Coronary artery (tissue), 2 donors: ENCODE measurements at regions not wholly inside any gene's neighbourhood (a gene's known extent, or its start where the extent isn't known, plus 50 kb on each side); places are given as distances from the start of the nearest gene placed in this dataset.
"Not testable (repeated sequence)": the region's sequence is repeated elsewhere in the genome, so short reads cannot be mapped to it uniquely, and the experiment has no call there.

Experiments used
- DNase-seq: peaks from one replicate; pipeline ENCODE4 v3.0.0-alpha.2; 2017; ENCODE audit warnings: low spot score
- H3K27ac ChIP-seq, 2 donors: fragments of 200-600 bp; sonication (generic); one replicate each; pipeline ENCODE4 v1.5.1; 2016 to 2019
- H3K4me3 ChIP-seq: fragments of 200-600 bp; sonication (generic); 2 replicates; pipeline ENCODE4 v1.5.1; 2016; ENCODE audit warnings: mild to moderate bottlenecking, moderate library complexity
- TF ChIP-seq, protein P1 (sequence below): fragments of 200-600 bp; sonication (generic); IDR thresholded peaks from one replicate; pipeline ENCODE4 v1.5.1; 2019; ENCODE audit warnings: antibody characterized with exemption

DNA sequence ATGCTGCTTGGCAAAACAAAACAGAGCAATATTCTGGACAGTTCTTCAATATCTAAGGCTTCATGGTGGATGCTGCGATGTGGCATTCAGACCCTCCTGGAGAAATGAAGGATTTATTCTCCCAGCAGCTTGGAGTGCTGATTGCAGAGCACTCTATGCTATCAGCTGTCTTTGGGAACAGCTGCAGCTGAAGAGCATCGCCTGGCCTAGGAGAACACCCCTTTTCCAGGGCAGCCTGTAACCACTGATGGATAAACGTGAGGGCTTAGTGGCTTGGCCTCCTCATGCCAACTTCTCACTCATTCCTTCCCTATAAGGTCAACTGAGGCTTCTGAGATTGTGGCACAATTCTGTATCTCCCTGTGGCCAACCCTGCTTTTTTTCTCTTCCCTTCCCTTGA is 638.1 kb upstream of the CNTNAP2 start:
- Histone ChIP-seq H3K4me3 (no peak overlapping the region), H3K27ac (no peak overlapping the region)
- TF ChIP-seq, protein P1, sequence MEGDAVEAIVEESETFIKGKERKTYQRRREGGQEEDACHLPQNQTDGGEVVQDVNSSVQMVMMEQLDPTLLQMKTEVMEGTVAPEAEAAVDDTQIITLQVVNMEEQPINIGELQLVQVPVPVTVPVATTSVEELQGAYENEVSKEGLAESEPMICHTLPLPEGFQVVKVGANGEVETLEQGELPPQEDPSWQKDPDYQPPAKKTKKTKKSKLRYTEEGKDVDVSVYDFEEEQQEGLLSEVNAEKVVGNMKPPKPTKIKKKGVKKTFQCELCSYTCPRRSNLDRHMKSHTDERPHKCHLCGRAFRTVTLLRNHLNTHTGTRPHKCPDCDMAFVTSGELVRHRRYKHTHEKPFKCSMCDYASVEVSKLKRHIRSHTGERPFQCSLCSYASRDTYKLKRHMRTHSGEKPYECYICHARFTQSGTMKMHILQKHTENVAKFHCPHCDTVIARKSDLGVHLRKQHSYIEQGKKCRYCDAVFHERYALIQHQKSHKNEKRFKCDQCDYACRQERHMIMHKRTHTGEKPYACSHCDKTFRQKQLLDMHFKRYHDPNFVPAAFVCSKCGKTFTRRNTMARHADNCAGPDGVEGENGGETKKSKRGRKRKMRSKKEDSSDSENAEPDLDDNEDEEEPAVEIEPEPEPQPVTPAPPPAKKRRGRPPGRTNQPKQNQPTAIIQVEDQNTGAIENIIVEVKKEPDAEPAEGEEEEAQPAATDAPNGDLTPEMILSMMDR, result no peak
- DNase-seq, result no peak

DNA sequence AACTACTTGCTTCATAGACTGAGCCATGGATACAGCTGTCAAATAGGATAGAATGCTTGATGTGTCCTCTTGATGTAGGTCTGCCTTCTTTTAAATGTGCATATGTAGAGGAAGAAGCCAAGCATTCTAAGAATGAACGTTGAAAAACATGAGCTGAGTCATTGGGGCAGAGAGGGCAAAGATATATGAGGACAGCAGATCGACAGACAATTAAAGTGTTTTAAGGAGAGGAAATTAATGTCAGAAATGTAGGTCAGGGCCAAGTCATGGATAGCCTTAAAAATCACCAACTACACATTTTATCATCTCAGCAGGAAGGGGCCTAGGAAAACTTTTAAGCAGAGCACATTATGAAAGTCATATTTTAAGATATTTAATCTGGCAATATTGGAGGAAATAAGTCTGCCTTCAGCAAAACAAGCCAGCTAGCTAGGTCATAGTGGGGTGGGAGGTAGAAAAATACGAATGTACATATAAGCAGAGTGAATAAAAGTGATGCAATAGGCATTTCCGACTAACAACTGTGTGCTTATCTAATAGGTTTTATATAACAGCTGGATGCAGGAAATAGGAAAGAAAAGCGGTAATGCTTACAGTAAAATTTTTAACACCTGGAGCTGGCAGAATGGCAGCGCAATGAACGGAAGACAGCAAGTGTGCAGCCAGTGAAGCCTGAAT is 638.3 kb upstream of the TPK1 start:
- TF ChIP-seq, protein P1, result no peak
- no peak for DNase-seq
- no peak overlapping the region for H3K4me3 ChIP-seq
- H3K27ac ChIP-seq, result no peak overlapping the region

DNA sequence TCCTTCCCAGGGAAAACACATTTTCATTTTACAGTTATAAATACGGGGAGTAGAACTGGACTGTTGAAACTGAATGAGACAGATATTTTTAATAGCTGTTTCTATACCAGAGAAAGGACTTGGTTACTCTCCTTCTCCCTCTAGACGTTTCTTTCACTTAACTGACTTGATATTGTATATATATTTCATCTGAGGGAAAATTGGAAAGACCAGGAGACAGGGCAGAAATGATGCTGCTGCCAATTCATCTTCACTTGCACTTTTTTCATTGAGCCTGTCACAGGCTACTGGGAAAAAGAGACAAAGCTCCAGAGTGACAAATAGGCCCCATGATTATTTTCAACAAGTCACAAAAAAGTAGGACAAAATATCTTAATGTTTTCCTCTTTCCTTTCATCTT is 636.0 kb upstream of the TPK1 start:
- Histone ChIP-seq H3K4me3 (no peak overlapping the region), H3K27ac (no peak overlapping the region)
- TF ChIP-seq, protein P1, result no peak
- no peak for DNase-seq

DNA sequence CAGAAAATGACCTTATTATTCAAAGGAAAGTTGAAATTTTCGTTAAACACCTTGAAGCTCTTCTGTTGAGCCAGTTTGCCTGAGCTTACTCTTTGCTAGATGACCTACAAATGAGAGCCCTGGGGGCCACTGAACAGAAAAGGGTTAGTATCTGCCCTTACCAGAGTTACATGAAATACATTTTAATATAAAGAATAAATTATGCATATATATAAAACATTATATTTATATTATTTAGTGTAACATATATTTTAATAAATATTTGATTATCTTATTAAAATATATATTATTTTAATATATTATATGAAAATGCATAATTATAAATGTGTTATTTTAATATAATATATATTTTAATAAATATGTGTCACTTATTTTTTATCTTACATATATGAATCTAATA is 628.4 kb upstream of the TPK1 start:
- DNase-seq, result no peak
- no peak overlapping the region for H3K4me3 ChIP-seq
- H3K27ac ChIP-seq, result no peak overlapping the region
- TF ChIP-seq, protein P1, result no peak

DNA sequence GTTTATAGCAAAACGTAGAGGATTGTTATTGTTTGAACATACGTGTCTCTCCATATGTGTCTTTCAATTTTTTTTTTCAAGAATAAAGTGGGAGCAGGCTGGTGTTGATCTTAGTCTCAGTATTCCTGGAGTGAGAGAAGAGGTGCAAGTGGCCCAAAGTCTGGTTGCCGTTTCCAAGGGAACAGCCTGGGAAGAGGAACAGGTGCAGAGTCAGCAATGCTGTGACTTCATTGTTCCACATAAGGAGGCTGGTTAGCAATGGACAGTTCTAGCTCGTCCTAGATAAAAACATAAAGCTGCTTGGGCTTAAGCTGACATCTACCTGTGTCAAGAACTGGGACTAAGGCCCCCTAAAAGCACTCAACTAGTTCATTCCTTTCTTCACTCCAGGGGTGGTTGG is 626.6 kb upstream of the TPK1 start:
- TF ChIP-seq, protein P1, result no peak
- Histone ChIP-seq H3K27ac (no peak overlapping the region), H3K4me3 (no peak overlapping the region)
- DNase-seq, result no peak

DNA sequence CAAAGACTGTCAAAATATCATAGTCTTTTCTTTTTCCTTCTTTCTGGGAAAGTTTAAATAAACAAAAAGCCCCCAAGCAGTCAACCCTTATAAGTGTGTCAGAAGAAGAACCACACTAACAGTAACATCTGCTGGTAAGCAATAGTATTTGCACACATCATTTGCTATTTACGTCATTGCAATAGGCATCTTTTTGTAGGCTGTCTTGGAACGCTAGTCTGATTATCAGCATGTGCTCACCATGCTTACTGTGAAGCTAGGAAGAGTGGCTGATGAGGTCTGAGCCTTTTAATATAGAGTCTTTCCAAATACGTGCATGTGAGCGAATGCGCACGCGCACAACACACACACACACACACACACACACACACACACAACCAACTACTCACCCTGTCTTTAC is 599.0 kb upstream of the TPK1 start:
- TF ChIP-seq, protein P1, result no peak
- no peak overlapping the region for H3K27ac ChIP-seq
- no peak for DNase-seq
- no peak overlapping the region for H3K4me3 ChIP-seq

DNA sequence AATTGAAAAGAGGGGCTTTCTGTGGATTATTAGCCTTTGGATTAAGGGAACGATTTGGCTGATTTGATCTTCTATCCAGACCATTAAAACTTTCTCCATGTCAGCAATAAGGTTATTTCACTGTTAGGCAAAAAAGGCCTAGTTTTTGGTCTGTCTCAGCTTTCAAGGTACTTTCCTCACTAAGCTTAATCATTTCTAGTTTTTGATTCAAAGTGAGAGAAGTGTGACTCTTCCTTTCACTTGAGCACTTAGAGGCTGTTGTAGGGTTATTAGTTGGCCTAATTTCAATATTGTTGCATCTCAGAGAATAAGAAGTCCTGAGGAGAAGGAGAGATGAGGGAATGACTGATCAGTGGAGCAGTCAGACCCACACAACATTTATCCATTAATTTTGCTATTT is 596.0 kb upstream of the TPK1 start:
- TF ChIP-seq, protein P1, result no peak
- H3K27ac ChIP-seq, result no peak overlapping the region
- no peak for DNase-seq
- H3K4me3 ChIP-seq, result no peak overlapping the region

DNA sequence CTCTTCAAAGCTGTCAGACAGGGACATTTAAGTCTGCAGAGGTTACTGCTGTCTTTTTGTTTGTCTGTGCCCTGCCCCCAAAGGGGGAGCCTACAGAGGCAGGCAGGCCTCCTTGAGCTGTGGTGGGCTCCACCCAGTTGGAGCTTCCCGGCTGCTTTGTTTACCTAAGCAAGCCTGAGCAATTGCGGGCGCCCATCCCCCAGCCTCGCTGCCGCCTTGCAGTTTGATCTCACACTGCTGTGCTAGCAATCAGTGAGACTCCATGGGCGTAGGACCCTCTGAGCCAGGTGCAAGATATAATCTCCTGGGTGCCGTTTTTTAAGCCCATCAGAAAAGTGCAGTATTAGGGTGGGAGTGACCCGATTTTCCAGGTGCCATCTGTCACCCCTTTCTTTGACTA is 582.6 kb upstream of the TPK1 start:
- H3K4me3 ChIP-seq, H3K27ac ChIP-seq, DNase-seq: not testable (repeated sequence)
